ENCODE measurements at regions not wholly inside any gene's neighbourhood (a gene's known extent, or its start where the extent isn't known, plus 50 kb on each side); places are given as distances from the start of the nearest gene placed in this dataset.

GRCh38 chr2:206858687-206859329, 80.5 kb upstream of the CPO start:
- TF ChIP-seq USF2 (IDR thresholded peaks at IDR 0.05; ENCODE audit: low read depth, low read length) (no peak), CHD1 (IDR thresholded peaks at IDR 0.05; ENCODE audit: low read depth, low read length) (no peak), POLR2A (IDR thresholded peaks at IDR 0.05; ENCODE audit: low read depth, low read length) (no peak), RCOR1 (IDR thresholded peaks at IDR 0.05; ENCODE audit: insufficient replicate concordance, low read length) (no peak), CTCF (conservative IDR thresholded peaks at IDR 0.05; ENCODE audit: low read depth, low read length) (no peak), NFE2L2 (IDR thresholded peaks at IDR 0.05; ENCODE audit: low read depth, low read length) (no peak), RAD21 (IDR thresholded peaks at IDR 0.05; ENCODE audit: low read length) (no peak), ELK1 (IDR thresholded peaks at IDR 0.05; ENCODE audit: borderline replicate concordance, low read depth, low read length) (no peak)
